ENCODE measurements at regions not wholly inside any gene's neighbourhood (a gene's known extent, or its start where the extent isn't known, plus 50 kb on each side); places are given as distances from the start of the nearest gene placed in this dataset.

DNA sequence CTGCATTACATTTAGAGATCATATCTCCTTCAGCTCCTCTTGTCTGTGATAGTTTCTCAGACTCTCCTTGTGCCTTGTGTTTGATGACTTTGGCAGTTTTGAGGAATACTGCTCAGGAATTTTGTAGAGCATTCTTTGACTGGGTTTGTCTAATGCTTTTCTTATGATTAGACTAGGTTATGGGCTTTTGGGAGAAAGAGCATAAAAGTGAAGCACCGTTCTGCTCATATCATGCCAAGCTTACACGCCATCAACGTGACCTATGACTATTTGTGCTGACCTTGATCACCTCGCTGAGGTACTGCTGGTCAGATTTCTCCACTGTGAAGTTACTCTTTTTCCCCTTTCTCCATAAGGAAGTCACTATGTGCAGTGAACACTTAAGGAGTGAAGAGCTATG lies 256.0 kb downstream of the LY86 start:
- no peak for TF ChIP-seq EZH2phosphoT487 (IDR thresholded peaks at IDR 0.05; ENCODE audit: unreplicated experiment)
- TF ChIP-seq, protein P1, sequence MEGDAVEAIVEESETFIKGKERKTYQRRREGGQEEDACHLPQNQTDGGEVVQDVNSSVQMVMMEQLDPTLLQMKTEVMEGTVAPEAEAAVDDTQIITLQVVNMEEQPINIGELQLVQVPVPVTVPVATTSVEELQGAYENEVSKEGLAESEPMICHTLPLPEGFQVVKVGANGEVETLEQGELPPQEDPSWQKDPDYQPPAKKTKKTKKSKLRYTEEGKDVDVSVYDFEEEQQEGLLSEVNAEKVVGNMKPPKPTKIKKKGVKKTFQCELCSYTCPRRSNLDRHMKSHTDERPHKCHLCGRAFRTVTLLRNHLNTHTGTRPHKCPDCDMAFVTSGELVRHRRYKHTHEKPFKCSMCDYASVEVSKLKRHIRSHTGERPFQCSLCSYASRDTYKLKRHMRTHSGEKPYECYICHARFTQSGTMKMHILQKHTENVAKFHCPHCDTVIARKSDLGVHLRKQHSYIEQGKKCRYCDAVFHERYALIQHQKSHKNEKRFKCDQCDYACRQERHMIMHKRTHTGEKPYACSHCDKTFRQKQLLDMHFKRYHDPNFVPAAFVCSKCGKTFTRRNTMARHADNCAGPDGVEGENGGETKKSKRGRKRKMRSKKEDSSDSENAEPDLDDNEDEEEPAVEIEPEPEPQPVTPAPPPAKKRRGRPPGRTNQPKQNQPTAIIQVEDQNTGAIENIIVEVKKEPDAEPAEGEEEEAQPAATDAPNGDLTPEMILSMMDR (conservative IDR thresholded peaks at IDR 0.05; ENCODE audit: low read depth in 2 of 2): no peak
- TF ChIP-seq EZH2 (IDR thresholded peaks at IDR 0.05; ENCODE audit: low read depth, unreplicated experiment): no peak
- no peak for TF ChIP-seq POLR2AphosphoS5 (IDR thresholded peaks at IDR 0.05; ENCODE audit: low read depth)
- TF ChIP-seq, protein P2, sequence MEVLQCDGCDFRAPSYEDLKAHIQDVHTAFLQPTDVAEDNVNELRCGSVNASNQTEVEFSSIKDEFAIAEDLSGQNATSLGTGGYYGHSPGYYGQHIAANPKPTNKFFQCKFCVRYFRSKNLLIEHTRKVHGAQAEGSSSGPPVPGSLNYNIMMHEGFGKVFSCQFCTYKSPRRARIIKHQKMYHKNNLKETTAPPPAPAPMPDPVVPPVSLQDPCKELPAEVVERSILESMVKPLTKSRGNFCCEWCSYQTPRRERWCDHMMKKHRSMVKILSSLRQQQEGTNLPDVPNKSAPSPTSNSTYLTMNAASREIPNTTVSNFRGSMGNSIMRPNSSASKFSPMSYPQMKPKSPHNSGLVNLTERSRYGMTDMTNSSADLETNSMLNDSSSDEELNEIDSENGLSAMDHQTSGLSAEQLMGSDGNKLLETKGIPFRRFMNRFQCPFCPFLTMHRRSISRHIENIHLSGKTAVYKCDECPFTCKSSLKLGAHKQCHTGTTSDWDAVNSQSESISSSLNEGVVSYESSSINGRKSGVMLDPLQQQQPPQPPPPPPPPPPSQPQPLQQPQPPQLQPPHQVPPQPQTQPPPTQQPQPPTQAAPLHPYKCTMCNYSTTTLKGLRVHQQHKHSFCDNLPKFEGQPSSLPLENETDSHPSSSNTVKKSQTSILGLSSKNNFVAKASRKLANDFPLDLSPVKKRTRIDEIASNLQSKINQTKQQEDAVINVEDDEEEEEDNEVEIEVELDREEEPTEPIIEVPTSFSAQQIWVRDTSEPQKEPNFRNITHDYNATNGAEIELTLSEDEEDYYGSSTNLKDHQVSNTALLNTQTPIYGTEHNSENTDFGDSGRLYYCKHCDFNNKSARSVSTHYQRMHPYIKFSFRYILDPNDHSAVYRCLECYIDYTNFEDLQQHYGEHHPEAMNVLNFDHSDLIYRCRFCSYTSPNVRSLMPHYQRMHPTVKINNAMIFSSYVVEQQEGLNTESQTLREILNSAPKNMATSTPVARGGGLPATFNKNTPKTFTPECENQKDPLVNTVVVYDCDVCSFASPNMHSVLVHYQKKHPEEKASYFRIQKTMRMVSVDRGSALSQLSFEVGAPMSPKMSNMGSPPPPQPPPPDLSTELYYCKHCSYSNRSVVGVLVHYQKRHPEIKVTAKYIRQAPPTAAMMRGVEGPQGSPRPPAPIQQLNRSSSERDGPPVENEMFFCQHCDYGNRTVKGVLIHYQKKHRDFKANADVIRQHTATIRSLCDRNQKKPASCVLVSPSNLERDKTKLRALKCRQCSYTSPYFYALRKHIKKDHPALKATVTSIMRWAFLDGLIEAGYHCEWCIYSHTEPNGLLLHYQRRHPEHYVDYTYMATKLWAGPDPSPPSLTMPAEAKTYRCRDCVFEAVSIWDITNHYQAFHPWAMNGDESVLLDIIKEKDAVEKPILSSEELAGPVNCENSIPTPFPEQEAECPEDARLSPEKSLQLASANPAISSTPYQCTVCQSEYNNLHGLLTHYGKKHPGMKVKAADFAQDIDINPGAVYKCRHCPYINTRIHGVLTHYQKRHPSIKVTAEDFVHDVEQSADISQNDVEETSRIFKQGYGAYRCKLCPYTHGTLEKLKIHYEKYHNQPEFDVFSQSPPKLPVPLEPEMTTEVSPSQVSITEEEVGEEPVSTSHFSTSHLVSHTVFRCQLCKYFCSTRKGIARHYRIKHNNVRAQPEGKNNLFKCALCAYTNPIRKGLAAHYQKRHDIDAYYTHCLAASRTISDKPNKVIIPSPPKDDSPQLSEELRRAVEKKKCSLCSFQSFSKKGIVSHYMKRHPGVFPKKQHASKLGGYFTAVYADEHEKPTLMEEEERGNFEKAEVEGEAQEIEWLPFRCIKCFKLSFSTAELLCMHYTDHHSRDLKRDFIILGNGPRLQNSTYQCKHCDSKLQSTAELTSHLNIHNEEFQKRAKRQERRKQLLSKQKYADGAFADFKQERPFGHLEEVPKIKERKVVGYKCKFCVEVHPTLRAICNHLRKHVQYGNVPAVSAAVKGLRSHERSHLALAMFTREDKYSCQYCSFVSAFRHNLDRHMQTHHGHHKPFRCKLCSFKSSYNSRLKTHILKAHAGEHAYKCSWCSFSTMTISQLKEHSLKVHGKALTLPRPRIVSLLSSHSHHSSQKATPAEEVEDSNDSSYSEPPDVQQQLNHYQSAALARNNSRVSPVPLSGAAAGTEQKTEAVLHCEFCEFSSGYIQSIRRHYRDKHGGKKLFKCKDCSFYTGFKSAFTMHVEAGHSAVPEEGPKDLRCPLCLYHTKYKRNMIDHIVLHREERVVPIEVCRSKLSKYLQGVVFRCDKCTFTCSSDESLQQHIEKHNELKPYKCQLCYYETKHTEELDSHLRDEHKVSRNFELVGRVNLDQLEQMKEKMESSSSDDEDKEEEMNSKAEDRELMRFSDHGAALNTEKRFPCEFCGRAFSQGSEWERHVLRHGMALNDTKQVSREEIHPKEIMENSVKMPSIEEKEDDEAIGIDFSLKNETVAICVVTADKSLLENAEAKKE (CRISPR knock-in tag; IDR thresholded peaks at IDR 0.05): no peak
- TF ChIP-seq ZNF331 (CRISPR knock-in tag; IDR thresholded peaks at IDR 0.05; ENCODE audit: low read depth): no peak
- TF ChIP-seq JUNB (IDR thresholded peaks at IDR 0.05; ENCODE audit: unreplicated experiment): no peak
- no peak for TF ChIP-seq STAT1 (IDR thresholded peaks at IDR 0.05; ENCODE audit: unreplicated experiment)
- TF ChIP-seq ETS1 (IDR thresholded peaks at IDR 0.05): no peak
